ENCODE measurements at regions not wholly inside any gene's neighbourhood (a gene's known extent, or its start where the extent isn't known, plus 50 kb on each side); places are given as distances from the start of the nearest gene placed in this dataset.

DNA sequence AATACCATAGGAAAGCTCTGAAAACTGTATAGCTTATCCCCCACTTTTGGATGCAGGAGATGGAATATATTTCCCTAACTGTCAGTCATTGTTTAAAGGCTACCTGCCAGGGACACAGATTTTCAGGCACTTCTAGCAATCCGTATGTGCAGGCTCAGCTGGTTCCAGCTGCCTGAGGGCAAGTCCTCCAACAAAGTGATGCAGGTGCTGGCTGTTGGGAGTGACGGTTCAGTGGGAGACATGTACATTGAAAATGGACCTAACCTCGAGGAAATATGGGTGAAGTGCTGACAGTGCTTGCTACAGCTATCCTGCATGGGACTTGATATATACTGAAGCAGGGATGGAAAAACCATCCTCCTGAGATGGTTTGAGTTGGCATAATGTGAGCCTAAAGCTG, 153.1 kb upstream of the GAP43 start:
- no peaks in the 10 kb centered on the region for H3K9me3 ChIP-seq (ENCODE audit: control insufficient read depth, insufficient read depth, low read length)
- TF ChIP-seq, protein P1, sequence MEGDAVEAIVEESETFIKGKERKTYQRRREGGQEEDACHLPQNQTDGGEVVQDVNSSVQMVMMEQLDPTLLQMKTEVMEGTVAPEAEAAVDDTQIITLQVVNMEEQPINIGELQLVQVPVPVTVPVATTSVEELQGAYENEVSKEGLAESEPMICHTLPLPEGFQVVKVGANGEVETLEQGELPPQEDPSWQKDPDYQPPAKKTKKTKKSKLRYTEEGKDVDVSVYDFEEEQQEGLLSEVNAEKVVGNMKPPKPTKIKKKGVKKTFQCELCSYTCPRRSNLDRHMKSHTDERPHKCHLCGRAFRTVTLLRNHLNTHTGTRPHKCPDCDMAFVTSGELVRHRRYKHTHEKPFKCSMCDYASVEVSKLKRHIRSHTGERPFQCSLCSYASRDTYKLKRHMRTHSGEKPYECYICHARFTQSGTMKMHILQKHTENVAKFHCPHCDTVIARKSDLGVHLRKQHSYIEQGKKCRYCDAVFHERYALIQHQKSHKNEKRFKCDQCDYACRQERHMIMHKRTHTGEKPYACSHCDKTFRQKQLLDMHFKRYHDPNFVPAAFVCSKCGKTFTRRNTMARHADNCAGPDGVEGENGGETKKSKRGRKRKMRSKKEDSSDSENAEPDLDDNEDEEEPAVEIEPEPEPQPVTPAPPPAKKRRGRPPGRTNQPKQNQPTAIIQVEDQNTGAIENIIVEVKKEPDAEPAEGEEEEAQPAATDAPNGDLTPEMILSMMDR (IDR thresholded peaks at IDR 0.05; ENCODE audit: low read depth, low read length), result no peak
- no peak for DNase-seq (ENCODE audit: low read depth, low spot score)
- no peaks in the 10 kb centered on the region for H3K27me3 ChIP-seq (ENCODE audit: control insufficient read depth, insufficient read depth, low read length)
- CTCF ChIA-PET, result interaction anchor here (0.6 kb wide), 1 partner anchor 674 kb away, joined by 3 read pairs; no protein-coding TSS in a partner anchor
- POLR2A ChIA-PET, result no interaction called here
- no peak overlapping the region for H3K27ac ChIP-seq (ENCODE audit: low read depth, low read length)
- H3K4me3 ChIP-seq (ENCODE audit: low read depth, low read length), result no peak overlapping the region

DNA sequence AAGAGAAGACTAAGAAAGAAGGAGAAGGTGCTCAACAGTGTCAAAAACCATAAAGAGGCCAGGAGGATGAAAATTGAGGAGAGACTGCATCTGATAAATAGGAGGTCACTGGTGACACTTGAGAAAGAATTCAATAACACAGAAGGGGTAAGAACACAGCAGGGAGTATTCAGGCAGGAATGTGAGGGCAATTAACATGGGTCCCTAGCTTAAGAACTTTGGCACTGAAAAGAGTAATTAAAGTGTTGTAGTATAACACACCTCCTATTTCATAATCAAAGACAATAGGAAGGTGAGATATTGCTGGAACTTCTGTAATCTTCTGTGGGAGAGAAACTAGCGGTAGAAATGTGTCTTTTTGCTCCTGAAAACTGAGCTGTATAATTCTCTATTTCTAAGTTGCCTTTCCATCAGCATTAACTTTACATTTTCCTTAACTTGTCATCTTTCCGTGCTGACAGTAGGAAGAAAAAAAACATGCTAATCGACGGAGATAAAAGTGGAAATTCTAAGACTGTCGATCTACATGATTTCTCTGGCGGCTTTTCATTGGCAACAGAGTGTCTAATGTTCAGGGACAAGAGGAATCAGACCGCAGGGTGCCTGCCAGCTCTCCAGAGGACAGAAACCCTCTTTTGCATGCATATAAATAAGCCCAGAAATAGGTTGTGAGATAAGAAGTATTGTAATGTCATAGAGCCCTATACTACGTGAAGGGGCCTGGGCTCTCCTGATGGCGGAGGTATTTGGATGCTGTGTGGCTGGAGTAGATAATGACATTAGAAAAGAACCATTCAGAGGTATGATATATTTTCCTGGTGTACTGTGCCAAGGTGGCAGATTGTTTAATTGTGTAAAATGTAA, 147.9 kb upstream of the GAP43 start:
- TF ChIP-seq, protein P1 (IDR thresholded peaks at IDR 0.05; ENCODE audit: low read depth, low read length), result no peak
- no peak for DNase-seq (ENCODE audit: low read depth, low spot score)
- no peak overlapping the region for H3K27ac ChIP-seq (ENCODE audit: low read depth, low read length)
- no peaks in the 10 kb centered on the region for H3K27me3 ChIP-seq (ENCODE audit: control insufficient read depth, insufficient read depth, low read length)
- no peak overlapping the region for H3K4me3 ChIP-seq (ENCODE audit: low read depth, low read length)
- ChIA-PET POLR2A (no interaction called here), CTCF (no interaction called here)
- H3K9me3 ChIP-seq (ENCODE audit: control insufficient read depth, insufficient read depth, low read length), result no peaks in the 10 kb centered on the region

DNA sequence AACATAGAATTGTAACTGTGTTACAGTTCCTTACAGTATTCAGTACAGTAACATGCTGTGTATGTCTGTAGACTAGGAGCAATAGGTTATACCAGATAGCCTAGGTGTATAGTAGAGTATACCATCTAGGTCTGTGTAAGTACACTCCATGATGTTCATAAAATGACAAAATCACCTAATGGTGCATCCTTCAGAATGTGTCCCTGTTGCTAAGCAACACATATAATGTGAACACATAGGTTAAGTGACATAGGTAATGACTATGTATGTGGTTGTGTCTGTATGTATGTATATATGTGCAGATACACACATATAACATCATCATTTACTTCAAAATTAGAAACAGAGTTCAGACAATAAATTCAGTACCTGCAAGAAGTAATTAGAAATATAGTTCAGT, 146.8 kb upstream of the GAP43 start:
- no peaks in the 10 kb centered on the region for H3K27me3 ChIP-seq (ENCODE audit: control insufficient read depth, insufficient read depth, low read length)
- DNase-seq (ENCODE audit: low read depth, low spot score), result no peak
- TF ChIP-seq, protein P1 (IDR thresholded peaks at IDR 0.05; ENCODE audit: low read depth, low read length), result no peak
- no peaks in the 10 kb centered on the region for H3K9me3 ChIP-seq (ENCODE audit: control insufficient read depth, insufficient read depth, low read length)
- no peak overlapping the region for H3K27ac ChIP-seq (ENCODE audit: low read depth, low read length)
- H3K4me3 ChIP-seq (ENCODE audit: low read depth, low read length), result no peak overlapping the region
- POLR2A ChIA-PET, result no interaction called here
- CTCF ChIA-PET, result no interaction called here

DNA sequence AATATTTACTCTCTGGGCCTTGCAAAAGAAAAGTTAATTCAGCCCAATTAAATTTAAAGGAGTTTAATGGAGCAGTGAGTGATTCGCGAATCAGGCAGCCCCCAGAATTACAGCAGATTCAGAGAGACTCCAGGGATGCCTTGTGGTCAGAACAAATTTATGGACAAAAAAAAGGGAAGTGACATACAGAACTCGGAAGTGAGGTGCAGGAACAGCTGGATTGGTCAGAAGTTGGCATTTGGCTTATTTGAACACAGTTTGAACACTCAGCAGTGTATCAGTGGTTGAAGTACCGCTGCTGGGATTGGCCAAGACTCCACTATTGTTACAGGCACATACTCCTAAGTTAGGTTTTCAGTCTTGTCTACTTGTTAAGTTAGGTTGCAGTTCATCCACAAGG, 145.0 kb upstream of the GAP43 start:
- ChIA-PET CTCF (no interaction called here), POLR2A (no interaction called here)

DNA sequence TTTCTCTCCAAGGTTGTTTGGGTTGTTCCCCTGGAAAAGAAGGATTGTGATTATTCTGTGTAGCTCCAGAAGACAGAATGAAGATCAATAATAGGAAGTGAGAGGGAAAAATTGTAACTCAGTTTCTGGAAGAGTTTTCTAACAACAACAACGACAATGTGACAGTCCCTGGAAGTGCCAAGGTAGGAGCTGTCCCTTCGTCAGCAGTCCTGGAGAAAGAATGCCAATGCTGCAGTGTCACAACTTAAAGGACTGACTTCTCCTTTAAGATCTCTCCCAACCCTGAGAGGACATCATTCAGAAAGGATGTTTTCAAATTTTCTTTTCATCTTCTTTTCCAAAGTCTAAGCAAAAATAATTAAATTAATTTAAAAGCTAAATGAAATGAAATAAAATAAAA, 136.4 kb upstream of the GAP43 start:
- TF ChIP-seq, protein P1 (IDR thresholded peaks at IDR 0.05; ENCODE audit: low read depth, low read length), result no peak
- Histone ChIP-seq H3K27me3 (ENCODE audit: control insufficient read depth, insufficient read depth, low read length) (peaks cover 4% of the 10 kb centered on the region), H3K27ac (ENCODE audit: low read depth, low read length) (no peak overlapping the region), H3K9me3 (ENCODE audit: control insufficient read depth, insufficient read depth, low read length) (no peaks in the 10 kb centered on the region), H3K4me3 (ENCODE audit: low read depth, low read length) (no peak overlapping the region)
- DNase-seq (ENCODE audit: low read depth, low spot score), result no peak
- ChIA-PET POLR2A (no interaction called here), CTCF (interaction anchor here (0.7 kb wide), 1 partner anchor 12 kb away, joined by 3 read pairs; no protein-coding TSS in a partner anchor)

More for the DNA sequence above, 145.0 kb upstream of the GAP43 start:
- Histone ChIP-seq H3K4me3 (ENCODE audit: low read depth, low read length) (no peak overlapping the region), H3K27ac (ENCODE audit: low read depth, low read length) (no peak overlapping the region), H3K27me3 (ENCODE audit: control insufficient read depth, insufficient read depth, low read length) (no peaks in the 10 kb centered on the region), H3K9me3 (ENCODE audit: control insufficient read depth, insufficient read depth, low read length) (no peaks in the 10 kb centered on the region)
- DNase-seq (ENCODE audit: low read depth, low spot score), result no peak
- TF ChIP-seq, protein P1 (IDR thresholded peaks at IDR 0.05; ENCODE audit: low read depth, low read length), result no peak

All from AG04450 (cell line).